CD4-positive, alpha-beta T cell treated with Interleukin-2 at 100 ng/mL for 4 hours (primary cell): ENCODE measurements at regions not wholly inside any gene's neighbourhood (a gene's known extent, or its start where the extent isn't known, plus 50 kb on each side); places are given as distances from the start of the nearest gene placed in this dataset.
"Not testable (repeated sequence)": the region's sequence is repeated elsewhere in the genome, so short reads cannot be mapped to it uniquely, and the experiment has no call there.

ENCODE experiments used
- DNase-seq: peaks from one replicate; pipeline ENCODE4 v3.0.0-alpha.2; 2020; ENCODE audit warnings: low spot score

DNA sequence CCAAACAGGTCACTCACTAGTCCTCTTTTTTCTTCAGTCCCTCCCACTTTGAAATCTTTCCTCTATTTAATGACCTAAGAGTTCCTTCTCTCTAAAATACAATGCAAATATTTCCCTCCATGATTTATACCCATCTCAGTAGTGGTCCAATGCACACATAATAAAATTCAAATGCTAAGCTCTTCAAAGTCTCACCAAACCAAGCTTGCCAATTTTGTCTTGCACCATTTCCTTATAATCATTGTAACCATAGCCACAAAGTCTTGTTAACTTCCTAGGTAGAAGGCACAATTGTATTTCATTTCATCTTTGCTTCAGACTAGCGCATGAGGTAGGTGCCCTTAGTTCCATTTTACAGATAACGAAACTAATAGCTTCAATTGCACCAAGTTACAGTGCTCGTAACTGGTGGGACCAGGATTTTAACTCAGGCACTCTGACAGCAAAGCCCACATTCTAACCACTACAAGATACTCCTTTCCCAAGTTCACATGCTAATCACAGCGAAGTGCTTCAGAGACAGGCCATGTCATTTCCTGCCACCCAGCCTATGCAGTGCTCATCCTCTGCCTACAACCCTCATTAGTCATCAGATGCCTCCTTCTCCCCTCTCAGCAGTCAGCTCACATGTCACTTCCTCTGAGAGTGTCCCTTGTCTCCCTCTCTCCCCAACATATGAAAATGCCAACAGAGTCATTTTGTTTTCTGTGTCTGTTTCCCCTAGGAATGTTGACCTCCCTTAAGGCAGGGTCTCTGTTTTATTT lies 66.9 kb upstream of the PPARGC1A start:
- DNase-seq, result no peak

DNA sequence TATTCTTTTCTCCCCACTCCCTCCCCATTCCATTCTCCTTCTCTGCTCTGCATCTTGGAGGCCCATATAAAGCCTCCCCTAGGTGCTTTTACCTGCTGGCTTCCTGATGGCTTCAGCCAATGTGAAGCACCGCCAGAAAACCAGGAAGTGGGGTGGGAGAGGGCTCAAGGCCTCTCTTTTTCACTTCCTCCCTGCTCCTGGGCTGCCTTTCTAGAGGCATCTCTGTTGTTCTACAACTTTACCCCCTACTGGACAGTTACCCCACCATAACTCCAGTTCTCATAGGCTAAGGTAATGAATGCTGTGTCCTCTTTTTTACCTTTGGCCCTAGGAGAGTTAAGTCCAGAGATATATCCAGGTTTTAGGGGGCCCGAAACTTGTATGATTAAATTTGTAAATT lies 62.4 kb upstream of the PPARGC1A start:
- no peak for DNase-seq

DNA sequence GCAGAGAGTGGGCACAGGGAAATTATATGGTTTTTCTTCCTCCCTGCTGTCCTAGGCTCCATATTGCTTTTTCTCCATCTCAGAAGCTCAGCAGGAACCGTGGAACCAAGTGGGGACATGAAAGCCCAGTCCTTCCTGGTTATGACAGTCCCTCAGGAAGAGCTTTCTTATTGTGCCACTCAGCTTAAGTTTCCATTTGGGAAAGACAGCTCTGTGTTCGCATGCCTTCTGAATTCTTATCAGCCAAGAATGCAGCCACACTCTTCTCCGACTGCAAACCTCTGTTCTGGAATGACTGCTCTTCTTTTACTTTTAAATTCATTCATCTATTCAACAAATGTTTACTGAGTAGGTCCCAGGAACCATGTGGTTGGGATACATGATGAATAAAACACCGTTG lies 58.0 kb upstream of the PPARGC1A start:
- no peak for DNase-seq

DNA sequence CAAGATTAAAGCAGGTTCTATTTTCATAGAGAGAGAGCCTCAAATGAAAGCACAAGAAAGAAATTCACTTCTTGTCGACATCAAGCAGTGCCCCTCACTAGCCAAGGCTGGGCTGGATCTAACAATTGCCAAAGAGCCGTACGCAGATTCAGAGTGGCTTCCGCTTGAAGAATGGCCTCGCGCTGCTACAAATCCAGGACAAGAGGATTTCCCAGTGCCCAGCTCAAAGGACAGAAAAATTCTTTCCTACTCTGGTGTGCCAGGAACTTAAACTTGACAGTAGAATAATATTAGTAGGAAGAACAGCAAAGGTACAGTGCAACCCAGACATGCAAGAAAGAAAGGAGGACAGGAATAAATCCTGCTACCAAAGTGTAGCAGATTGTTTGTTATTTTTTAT lies 56.5 kb upstream of the PPARGC1A start:
- no peak for DNase-seq

DNA sequence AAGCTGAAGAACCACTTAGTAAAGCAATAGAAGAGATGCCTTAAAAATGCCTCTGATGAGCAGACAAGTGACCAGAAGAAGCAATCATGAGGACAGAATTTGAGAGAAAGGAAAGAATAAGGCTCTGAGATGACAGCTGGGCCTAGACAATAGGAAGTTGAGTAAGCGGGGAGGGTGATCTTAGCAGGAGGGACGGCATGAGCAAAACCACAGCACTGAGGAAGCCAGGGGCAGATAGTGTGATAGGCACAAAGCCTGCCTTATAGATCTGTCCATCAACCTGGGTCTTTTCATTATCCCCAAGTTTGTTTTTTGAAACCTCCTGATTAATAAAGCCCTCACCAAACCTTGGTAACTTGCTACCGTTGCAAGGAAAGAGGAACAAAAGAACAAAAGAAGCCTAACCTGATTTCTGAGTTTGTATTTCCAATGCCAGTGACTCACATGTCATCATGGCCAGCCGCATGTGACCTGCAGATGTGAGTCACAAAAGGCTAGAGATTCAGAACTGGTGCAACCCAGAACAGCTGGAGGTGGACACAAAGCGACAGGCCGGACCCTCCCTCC lies 55.7 kb upstream of the PPARGC1A start:
- DNase-seq, result no peak

DNA sequence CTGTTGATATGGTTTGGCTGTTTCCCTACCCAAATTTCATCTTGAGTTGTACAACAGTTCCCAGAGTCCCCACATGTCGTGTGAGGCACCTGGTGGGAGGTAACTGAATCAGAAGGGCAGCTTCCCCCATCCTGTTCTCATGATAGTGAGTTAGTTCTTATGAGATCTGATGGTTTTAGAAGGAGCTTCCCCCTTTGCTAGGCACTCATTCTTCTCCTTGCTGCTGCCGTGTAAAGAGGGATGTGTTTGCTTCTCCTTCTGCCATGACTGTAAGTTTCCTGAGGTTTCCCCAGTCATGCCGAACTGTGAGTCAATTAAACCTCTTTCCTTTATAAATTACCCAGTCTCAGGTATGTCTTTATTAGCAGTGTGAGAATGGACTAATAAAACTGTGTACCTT lies 54.7 kb upstream of the PPARGC1A start:
- not testable (repeated sequence) for DNase-seq

DNA sequence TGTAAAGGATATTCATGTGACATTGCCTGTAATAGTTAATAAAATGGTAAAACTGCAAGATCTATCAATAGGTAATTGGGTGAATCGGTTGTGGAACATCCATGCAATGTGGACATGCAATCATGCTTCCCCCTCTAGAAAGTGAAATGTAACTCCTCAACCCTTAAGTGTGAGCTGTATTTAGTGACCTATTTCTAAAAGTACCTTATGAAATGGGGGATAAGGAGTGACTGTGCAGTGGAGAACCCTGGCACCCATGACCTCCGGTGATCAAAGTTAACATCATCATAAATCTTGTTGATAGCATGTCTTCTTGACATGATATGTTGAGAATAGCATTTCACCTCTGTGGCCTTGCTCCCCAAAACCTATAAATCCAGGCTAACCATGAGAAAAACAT lies 53.6 kb upstream of the PPARGC1A start:
- no peak for DNase-seq

DNA sequence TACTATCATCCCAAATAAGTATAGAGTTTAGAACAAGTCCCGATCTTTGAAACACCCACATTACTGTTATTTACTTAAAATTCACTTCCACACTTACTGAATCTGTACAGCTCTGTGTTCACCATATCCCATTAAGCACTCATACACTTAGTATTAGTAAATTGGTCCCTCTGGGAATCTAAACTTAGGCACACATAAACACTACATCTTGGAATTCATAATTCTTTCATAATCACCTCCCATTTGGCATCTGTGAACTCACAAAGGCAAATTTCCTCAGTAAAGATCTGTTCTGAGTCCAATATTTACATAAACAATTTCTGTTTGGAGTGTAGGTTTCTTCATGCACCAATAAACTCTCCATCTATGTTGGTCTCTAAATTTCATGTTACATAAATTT lies 52.6 kb upstream of the PPARGC1A start:
- DNase-seq, result no peak
